HG03354 (cell line): ENCODE measurements at regions not wholly inside any gene's neighbourhood (a gene's known extent, or its start where the extent isn't known, plus 50 kb on each side); places are given as distances from the start of the nearest gene placed in this dataset.
"Not testable (repeated sequence)": the region's sequence is repeated elsewhere in the genome, so short reads cannot be mapped to it uniquely, and the experiment has no call there.

Source experiments
- ATAC-seq: cut with Tn5 transposase; IDR thresholded peaks from one replicate; pipeline ENCODE4 v1.9.1; 2021; ENCODE audit warnings: mild to moderate bottlenecking; ENCODE audit not compliant: unreplicated experiment, poor library complexity, severe bottlenecking

GRCh38 chr4:12116009-12116552 is 687.4 kb upstream of the HS3ST1 start:
- ATAC-seq, result no peak

- no peak for ATAC-seq
Observed at GRCh38 chr4:12110627-12111026, 681.9 kb upstream of the HS3ST1 start.

DNA sequence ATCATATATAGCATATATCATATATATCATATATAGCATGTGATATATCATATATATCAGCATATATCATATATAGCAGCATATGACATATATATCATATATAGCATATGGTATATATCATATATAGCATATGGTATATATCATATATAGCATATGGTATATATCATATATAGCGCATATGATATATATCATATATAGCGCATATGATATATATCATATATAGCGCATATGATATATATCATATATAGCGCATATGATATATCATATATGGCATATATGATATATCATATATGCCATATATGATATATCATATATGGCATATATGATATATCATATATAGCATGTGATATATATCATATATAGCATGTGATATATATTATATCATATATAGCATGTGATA is 680.4 kb upstream of the HS3ST1 start:
- not testable (repeated sequence) for ATAC-seq

- no peak for ATAC-seq
Observed at GRCh38 chr4:12105519-12105918, 676.8 kb upstream of the HS3ST1 start.

DNA sequence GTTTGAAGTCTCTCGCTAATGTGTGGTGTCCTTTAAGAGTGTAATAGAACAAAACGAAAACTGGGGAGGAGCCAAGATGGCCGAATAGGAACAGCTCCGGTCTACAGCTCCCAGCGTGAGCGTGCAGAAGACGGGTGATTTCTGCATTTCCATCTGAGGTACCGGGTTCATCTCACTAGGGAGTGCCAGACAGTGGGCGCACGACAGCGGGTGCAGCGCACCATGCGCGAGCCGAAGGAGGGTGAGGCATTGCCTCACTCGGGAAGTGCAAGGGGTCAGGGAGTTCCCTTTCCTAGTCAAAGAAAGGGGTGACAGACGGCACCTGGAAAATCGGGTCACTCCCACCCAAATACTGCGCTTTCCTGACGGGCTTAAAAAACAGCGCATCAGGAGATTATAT is 661.2 kb upstream of the HS3ST1 start:
- ATAC-seq, result not testable (repeated sequence)

- no peak for ATAC-seq
Observed at GRCh38 chr4:12084690-12085089, 656.0 kb upstream of the HS3ST1 start.

DNA sequence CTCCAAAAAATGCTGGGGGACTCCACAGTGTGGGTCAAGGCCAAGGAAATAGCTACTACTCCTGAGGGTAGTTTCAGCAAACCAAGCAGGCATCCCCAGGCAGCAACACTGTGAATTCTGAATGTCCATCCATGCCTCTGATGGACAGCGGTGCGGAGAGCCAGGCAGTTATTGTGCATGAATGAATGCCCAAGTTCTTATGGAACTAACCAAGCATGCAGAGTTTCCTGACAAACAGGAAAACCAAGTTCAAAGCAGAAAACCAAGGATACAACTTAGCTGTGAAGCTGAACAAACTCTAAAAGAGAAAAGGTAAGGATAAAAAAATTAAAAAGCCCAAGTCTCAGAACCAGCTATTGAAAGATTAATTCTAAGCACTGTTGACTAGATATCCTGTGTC is 642.6 kb upstream of the HS3ST1 start:
- no peak for ATAC-seq

GRCh38 chr4:12053966-12054365 is 625.3 kb upstream of the HS3ST1 start:
- no peak for ATAC-seq

- no peak for ATAC-seq
Observed at GRCh38 chr4:12053556-12053955, 624.9 kb upstream of the HS3ST1 start.

DNA sequence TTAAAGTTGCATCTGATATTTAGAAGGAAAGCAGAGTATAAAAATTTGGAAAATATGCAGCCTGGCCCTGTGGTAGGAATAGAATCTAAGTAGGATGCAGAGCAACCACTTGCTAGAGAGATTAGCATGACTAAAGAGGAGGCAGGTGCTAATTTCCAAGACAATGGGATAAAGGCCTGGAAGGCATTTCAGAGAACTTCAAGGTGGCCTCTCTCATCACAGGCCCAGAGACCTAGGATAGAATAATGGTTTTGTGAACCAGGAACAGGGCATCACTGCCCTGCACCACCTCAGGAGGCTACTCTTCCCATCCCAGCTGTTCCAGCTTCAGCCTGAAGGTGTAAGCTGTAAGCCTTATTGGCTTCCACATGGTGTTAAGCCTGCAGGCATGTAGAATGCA is 621.7 kb upstream of the HS3ST1 start:
- no peak for ATAC-seq

- no peak for ATAC-seq
Observed at GRCh38 chr4:12042818-12043217, 614.1 kb upstream of the HS3ST1 start.

DNA sequence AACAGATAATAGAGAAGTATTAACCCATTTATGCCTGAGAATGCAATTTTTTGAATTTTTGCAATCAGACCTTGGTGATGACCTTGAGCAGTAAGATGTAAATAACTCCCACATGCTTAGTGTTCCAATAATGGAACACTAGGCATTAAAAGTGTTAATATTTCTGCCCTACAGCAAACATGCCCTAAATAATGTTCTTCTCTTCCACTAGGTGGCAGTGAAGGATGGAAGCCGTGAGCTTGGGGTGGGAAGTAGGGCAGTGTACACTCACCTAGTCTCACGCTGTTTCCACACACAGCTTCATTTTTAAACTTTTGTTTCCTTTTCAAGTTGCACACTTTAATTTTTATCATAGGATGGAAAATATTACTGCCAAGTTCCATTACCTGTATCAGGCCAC is 613.1 kb upstream of the HS3ST1 start:
- no peak for ATAC-seq

DNA sequence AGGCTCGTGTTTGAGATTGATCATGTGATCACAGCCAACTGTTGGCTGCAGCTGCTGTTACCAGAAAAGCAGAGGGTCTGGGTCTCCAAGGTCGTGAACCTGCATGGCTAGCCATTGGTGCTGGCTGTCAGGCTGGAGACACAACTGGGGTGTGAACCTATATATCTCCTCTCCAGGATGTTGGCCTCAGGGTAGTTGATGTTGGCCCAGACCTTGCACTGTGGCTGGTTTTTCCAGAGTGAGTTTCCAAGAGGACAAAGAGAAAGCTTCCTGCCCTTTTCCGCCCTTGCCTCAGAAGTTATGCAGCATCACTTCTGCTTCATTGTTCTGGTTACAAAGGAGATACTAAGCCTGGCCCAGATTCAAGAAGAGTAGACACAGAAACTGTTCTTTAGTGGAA is 607.8 kb upstream of the HS3ST1 start:
- no peak for ATAC-seq

DNA sequence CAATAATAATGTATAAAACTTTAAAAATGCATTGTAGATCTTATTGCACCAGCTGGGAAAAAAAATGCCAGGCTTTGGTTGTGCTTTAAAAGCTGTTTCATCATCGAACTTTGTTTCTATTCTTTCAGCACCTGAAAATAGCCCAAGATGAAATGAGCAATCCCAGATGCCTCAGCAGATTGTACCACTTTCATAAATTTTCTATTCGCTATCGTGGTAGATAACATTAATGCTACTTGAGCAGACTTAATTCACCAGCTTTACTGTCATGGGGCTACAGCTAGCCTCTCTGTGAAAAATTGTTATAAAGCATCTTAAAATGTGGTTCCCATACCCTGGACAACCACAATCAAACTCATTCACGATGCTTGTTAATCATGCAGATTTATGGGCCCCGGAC is 599.6 kb upstream of the HS3ST1 start:
- no peak for ATAC-seq

- ATAC-seq, result no peak
Observed at GRCh38 chr4:12022409-12022808, 593.7 kb upstream of the HS3ST1 start.

GRCh38 chr4:12016729-12017128 is 588.0 kb upstream of the HS3ST1 start:
- ATAC-seq, result no peak

DNA sequence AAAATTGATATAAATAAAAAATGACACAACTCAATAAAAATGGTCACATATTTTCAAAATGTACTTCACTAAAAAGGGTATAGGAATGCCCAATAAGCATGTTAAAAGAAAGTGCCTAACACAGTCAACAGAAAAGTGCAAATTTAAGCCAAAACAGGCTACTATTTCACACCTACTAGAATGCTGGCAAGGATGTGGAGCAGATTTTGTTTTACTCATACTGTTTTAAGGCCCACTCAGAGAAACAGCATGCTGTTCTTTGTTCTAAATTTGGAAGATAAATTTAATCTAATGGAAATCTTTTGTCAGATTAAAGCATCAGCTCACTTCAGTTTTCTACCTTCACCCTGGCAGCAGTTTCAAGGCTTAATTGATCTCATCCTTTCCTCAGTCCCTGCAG is 576.8 kb upstream of the HS3ST1 start:
- no peak for ATAC-seq

DNA sequence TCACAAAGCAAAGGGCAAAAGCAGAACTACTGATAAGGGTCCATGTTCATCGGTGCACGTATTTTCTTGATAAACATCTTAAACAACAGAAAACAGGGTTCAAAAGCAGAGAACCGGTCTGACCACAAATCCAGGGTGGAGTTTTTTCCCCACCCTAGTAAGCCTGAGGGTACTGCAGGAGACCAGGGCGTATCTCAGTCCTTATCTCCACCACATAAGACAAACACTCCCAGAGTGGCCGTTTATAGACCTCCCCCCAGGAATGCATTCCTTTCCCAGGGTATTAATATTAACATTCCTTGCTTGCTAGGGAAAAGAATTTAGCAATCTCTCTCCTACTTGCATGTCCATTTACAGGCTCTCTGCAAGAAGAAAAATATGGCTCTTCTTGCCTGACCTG is 567.9 kb upstream of the HS3ST1 start:
- not testable (repeated sequence) for ATAC-seq

DNA sequence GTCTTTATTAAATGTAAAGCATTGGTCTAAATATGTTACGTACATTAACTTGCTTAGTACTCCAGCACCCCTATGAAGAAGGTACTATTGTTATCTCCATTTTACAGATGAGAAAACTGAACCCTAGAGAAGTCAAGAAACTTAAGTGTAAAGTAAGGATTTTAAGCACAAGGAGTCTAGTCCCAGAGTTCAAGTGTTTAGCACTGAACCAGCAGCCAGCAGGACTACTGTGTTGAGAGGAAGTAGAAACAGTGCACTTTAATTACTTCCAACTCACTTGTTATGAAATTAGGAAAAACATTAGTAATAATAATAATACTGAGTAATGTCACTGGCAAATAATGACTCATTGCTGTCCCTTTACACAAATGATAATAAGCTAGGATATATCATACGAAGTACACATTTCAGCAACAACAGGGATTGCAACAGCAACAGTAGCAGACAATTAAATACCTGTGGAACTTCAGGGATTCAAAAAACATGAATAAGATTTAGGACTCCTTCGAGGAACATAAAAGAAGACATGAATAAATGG is 548.1 kb upstream of the HS3ST1 start:
- no peak for ATAC-seq

GRCh38 chr4:11973270-11973669 is 544.6 kb upstream of the HS3ST1 start:
- no peak for ATAC-seq

- no peak for ATAC-seq
Observed at GRCh38 chr4:11970754-11971153, 542.1 kb upstream of the HS3ST1 start.

GRCh38 chr4:11966782-11967181 is 538.1 kb upstream of the HS3ST1 start:
- no peak for ATAC-seq
